HepG2 (cell line): ENCODE measurements at regions not wholly inside any gene's neighbourhood (a gene's known extent, or its start where the extent isn't known, plus 50 kb on each side); places are given as distances from the start of the nearest gene placed in this dataset.

ENCODE experiments used
- ATAC-seq: fragments of 200-7000 bp; cut with Tn5 transposase; 3 replicates; pipeline ENCODE4 v1.9.1; 2020; ENCODE audit warnings: mild to moderate bottlenecking, moderate library complexity
- BruUV-seq: library from RNA; stranded (reverse); fragments of 400-500 nt; replicated peaks from 2 replicates; lab custom pipeline; 2021; lab: Mats Ljungman, UMichigan
- CTCF ChIA-PET: fragments of 300-600 bp; formaldehyde crosslinking; extraction: SDS; loops from one replicate; lab custom pipeline; 2021; ENCODE audit warnings: low total read pairs, inconsistent platforms, low intra/inter-chr PET ratio; lab: Yijun Ruan, JAX
- POLR2A ChIA-PET: fragments of 350-600 bp; sonication (Branson Sonifier 250); formaldehyde crosslinking; loops from one replicate; lab custom pipeline; 2020; ENCODE audit warnings: antibody characterized with exemption, inconsistent platforms; lab: Yijun Ruan, JAX
- DNase-seq: peaks from one replicate; pipeline ENCODE4 v3.0.0-alpha.2; 2015; ENCODE audit warnings: low spot score
- FAIRE-seq: peaks from 3 replicates; lab custom pipeline; 2011; peaks lifted over from hg19 to GRCh38; lab: Jason Lieb, UNC
- H2AFZ ChIP-seq: one replicate; pipeline ENCODE4 v1.6.1; 2011; ENCODE audit warnings: low read length, inconsistent platforms
- H3K27ac ChIP-seq: fragments of 300-600 bp; 3 replicates; pipeline ENCODE4 v1.8.0; 2011; ENCODE audit warnings: mixed run types, mild to moderate bottlenecking, mixed read lengths, low read length, inconsistent platforms; ENCODE audit not compliant: insufficient read depth; ENCODE audit errors: extremely low read length
- H3K27me3 ChIP-seq, 2 experiments: fragments of 200-600 bp in 1 of 2; 2 replicates in 1 of 2; 3 replicates in 1 of 2; pipeline versions ENCODE4 v1.6.0 to v1.8.0; 2011; ENCODE audit warnings: low read length in 2 of 2, mild to moderate bottlenecking in 2 of 2, moderate library complexity in 2 of 2, inconsistent platforms in 1 of 2; ENCODE audit not compliant: insufficient read depth in 2 of 2, control insufficient read depth in 1 of 2
- H3K36me3 ChIP-seq, 2 experiments: fragments of 200-600 bp in 1 of 2; replicated peaks in 1 of 2; 2 replicates in 1 of 2; 3 replicates in 1 of 2; pipeline versions ENCODE4 v1.5.1 to v1.8.0; 2011; ENCODE audit warnings: low read length in 2 of 2, inconsistent platforms in 1 of 2; ENCODE audit not compliant: insufficient read depth in 2 of 2, control insufficient read depth in 1 of 2
- H3K4me1 ChIP-seq: 2 replicates; pipeline ENCODE4 v1.5.1; 2012; ENCODE audit warnings: low read length, inconsistent platforms; ENCODE audit not compliant: insufficient read depth
- H3K4me2 ChIP-seq: 2 replicates; pipeline ENCODE4 v1.6.0; 2011; ENCODE audit warnings: low read depth, low read length, inconsistent platforms
- H3K4me3 ChIP-seq, 3 experiments: fragments of 200-600 bp in 1 of 3; sonication (generic), shearing (Covaris generic) in 1 of 3; replicated peaks in 1 of 3; 2 replicates each; pipeline ENCODE4 v1.5.1; 2011 to 2016; ENCODE audit warnings: low read length in 3 of 3, inconsistent platforms in 2 of 3, low read depth in 2 of 3, mild to moderate bottlenecking in 2 of 3, control low read depth in 1 of 3, mixed read lengths in 1 of 3; ENCODE audit not compliant: insufficient read depth in 1 of 3
- H3K79me2 ChIP-seq: one replicate; pipeline ENCODE4 v1.6.1; 2011; ENCODE audit warnings: low read length, inconsistent platforms; ENCODE audit not compliant: insufficient read depth
- H3K9ac ChIP-seq: 2 replicates; pipeline ENCODE4 v1.6.0; 2011; ENCODE audit warnings: mild to moderate bottlenecking, low read depth, low read length, inconsistent platforms; ENCODE audit not compliant: insufficient read depth
- H3K9me3 ChIP-seq: 2 replicates; pipeline ENCODE4 v1.5.1; 2012; ENCODE audit warnings: mild to moderate bottlenecking, low read length
- H4K20me1 ChIP-seq: 2 replicates; pipeline ENCODE4 v1.6.0; 2011; ENCODE audit warnings: inconsistent platforms, mild to moderate bottlenecking, low read length, moderate library complexity; ENCODE audit not compliant: insufficient read depth
- BCL6 ChIP-seq: IDR thresholded peaks from 2 replicates; pipeline ENCODE4 v1.6.1; 2016; ENCODE audit warnings: missing genetic modification reagents, missing compliant biosample characterization
- FOXK1 ChIP-seq: sonication (generic); formaldehyde crosslinking; IDR thresholded peaks from 2 replicates; pipeline ENCODE4 v1.4.0; 2020; ENCODE audit warnings: low read depth, missing genetic modification reagents, borderline replicate concordance
- HMG20A ChIP-seq: IDR thresholded peaks from 2 replicates; pipeline ENCODE4 v1.6.1; 2016; ENCODE audit warnings: borderline replicate concordance
- JDP2 ChIP-seq: sonication (generic); formaldehyde crosslinking; IDR thresholded peaks from 2 replicates; pipeline ENCODE4 v1.8.1; 2022; ENCODE audit warnings: missing genetic modification reagents, borderline replicate concordance
- KAT8 ChIP-seq: IDR thresholded peaks from 2 replicates; pipeline ENCODE4 v1.6.1; 2016; ENCODE audit warnings: missing genetic modification reagents, missing compliant biosample characterization
- KLF11 ChIP-seq: IDR thresholded peaks from 2 replicates; pipeline ENCODE4 v1.6.1; 2016; ENCODE audit warnings: missing compliant biosample characterization
- MEIS2 ChIP-seq: sonication (generic); formaldehyde crosslinking; IDR thresholded peaks from 2 replicates; pipeline ENCODE4 v1.9.0; 2021; ENCODE audit warnings: mild to moderate bottlenecking, missing genetic modification reagents
- MIXL1 ChIP-seq: IDR thresholded peaks from 2 replicates; pipeline ENCODE4 v1.6.1; 2016
- MZF1 ChIP-seq: sonication (generic); formaldehyde crosslinking; IDR thresholded peaks from 2 replicates; pipeline ENCODE4 v1.8.1; 2023; ENCODE audit warnings: mild to moderate bottlenecking, missing genetic modification reagents, borderline replicate concordance
- RFXANK ChIP-seq: IDR thresholded peaks from 2 replicates; pipeline ENCODE4 v1.6.1; 2016
- SP2 ChIP-seq: sonication (generic); formaldehyde crosslinking; IDR thresholded peaks from 2 replicates; pipeline ENCODE4 v1.5.1; 2020; ENCODE audit warnings: mild to moderate bottlenecking, missing genetic modification reagents
- ZBTB42 ChIP-seq: sonication (generic); formaldehyde crosslinking; IDR thresholded peaks from 2 replicates; pipeline ENCODE4 v1.5.0; 2020; ENCODE audit warnings: mild to moderate bottlenecking, missing genetic modification reagents
- ZFP36L1 ChIP-seq: sonication (generic); formaldehyde crosslinking; IDR thresholded peaks from 2 replicates; pipeline ENCODE4 v1.8.0; 2022; ENCODE audit warnings: mild to moderate bottlenecking, missing genetic modification reagents, moderate library complexity
- ZNF124 ChIP-seq: sonication (generic); formaldehyde crosslinking; IDR thresholded peaks from 2 replicates; pipeline ENCODE4 v1.4.0; 2020; ENCODE audit warnings: missing genetic modification reagents
- ZSCAN30 ChIP-seq: sonication (generic); formaldehyde crosslinking; IDR thresholded peaks from 2 replicates; pipeline ENCODE4 v1.5.0; 2020; ENCODE audit warnings: mild to moderate bottlenecking, missing genetic modification reagents
- WGBS: methylation state at CpG from one replicate; pipeline ENCODE4 v1.1.6; 2017; ENCODE audit warnings: low lambda C conversion rate; 5-methylcytosine and 5-hydroxymethylcytosine counted together
- in situ Hi-C: cut with HindIII; loops from 2 replicates; pipeline ENCODE4 v1.10.0; 2017; ENCODE audit warnings: low pct_unique_long_range_greater_than_20kb; ENCODE audit not compliant: extremely low pct_ligation_motif_present
- intact Hi-C: fragments of 100-400 bp; cut with micrococcal nuclease; formaldehyde crosslinking; loops from one replicate; pipeline ENCODE4 v1.10.0; 2022; ENCODE audit not compliant: unreplicated experiment
- TF ChIP-seq, protein P1 (sequence below): sonication (generic); formaldehyde crosslinking; IDR thresholded peaks from 2 replicates; pipeline ENCODE4 v1.5.0; 2020; ENCODE audit warnings: missing genetic modification reagents

DNA sequence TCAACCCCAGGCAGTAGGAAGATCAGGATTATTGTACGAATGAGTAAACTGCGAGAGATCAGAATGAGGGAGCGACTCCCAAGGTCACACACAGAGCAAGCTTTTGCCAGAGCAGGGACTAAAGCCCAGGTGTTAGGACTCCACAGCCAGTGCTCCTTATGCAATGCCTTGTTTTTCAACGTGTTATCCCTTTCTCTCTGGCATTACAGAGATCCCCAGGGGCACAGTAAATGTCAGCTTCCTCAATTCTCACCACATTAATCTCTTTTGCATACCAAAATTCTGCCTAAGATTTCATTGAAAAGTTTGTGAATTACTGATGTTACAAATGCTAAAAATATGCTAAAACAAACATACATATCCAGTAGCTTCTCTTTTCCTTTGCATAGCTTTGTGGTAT is 68.1 kb upstream of the CES5A start:
- Histone ChIP-seq H3K9ac (no peak overlapping the region), H3K27ac (no peak overlapping the region), H3K4me1 (no peaks in the 10 kb centered on the region), H3K27me3 (no peaks in the 10 kb centered on the region; a peak in 1 of 5 replicates), H3K36me3 (no peaks in the 10 kb centered on the region), H4K20me1 (no peaks in the 10 kb centered on the region), H3K79me2 (no peaks in the 10 kb centered on the region), H3K4me2 (no peak overlapping the region), H3K9me3 (no peaks in the 10 kb centered on the region), H2AFZ (no peak overlapping the region), H3K4me3 (no peak overlapping the region)
- no peak for ATAC-seq
- TF ChIP-seq HMG20A (CRISPR knock-in tag), result no peak
- POLR2A ChIA-PET, result no interaction called here
- no peak for FAIRE-seq
- intact Hi-C loops, result no loop called here
- in situ Hi-C loops, result no loop called here
- WGBS, result 18% methylated on average over 4 of the region's 4 CpGs
- no TSS peak for BruUV-seq
- DNase-seq, result no peak
- CTCF ChIA-PET, result no interaction called here

DNA sequence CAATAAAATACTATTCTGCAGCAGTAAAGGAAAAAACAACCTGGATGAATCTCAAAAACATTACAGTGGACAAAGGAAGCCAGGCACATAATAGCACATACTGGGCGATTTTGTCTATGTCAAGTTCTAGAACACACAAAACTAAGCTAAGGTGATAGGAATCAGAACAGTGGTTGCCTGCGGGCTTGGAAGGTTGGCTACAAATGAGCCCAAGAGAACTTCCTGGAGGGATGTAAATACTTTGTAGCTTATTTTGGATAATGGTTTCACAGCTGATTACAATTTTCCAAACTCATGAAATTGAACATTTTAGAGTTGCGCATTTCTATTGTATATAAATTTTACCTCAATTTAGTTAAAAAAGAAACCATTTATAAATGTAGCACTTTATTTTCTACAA is 67.6 kb upstream of the CES5A start:
- H4K20me1 ChIP-seq, result no peaks in the 10 kb centered on the region
- no peak for TF ChIP-seq MEIS2 (CRISPR knock-in tag)
- TF ChIP-seq FOXK1 (CRISPR knock-in tag), result no peak
- TF ChIP-seq ZBTB42 (CRISPR knock-in tag), result no peak
- TF ChIP-seq, protein P1, sequence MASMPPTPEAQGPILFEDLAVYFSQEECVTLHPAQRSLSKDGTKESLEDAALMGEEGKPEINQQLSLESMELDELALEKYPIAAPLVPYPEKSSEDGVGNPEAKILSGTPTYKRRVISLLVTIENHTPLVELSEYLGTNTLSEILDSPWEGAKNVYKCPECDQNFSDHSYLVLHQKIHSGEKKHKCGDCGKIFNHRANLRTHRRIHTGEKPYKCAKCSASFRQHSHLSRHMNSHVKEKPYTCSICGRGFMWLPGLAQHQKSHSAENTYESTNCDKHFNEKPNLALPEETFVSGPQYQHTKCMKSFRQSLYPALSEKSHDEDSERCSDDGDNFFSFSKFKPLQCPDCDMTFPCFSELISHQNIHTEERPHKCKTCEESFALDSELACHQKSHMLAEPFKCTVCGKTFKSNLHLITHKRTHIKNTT (CRISPR knock-in tag), result no peak
- no peak for TF ChIP-seq KAT8 (CRISPR knock-in tag)
- TF ChIP-seq MIXL1 (CRISPR knock-in tag), result no peak
- TF ChIP-seq ZFP36L1 (CRISPR knock-in tag), result no peak
- no peak for TF ChIP-seq KLF11
- TF ChIP-seq MZF1, result no peak
- TF ChIP-seq BCL6 (CRISPR knock-in tag), result no peak
- TF ChIP-seq ZSCAN30, result no peak
- TF ChIP-seq RFXANK (CRISPR knock-in tag), result no peak
- no peak for TF ChIP-seq SP2 (CRISPR knock-in tag)
- no peak for TF ChIP-seq ZNF124 (CRISPR knock-in tag)
- no peak for TF ChIP-seq JDP2 (CRISPR knock-in tag)
- DNase-seq (no peak), ATAC-seq (no peak), FAIRE-seq (no peak)
- no peak overlapping the region for H3K27ac ChIP-seq
- no peak overlapping the region for H3K9ac ChIP-seq
- in situ Hi-C loops (no loop called here), intact Hi-C loops (no loop called here)
- ChIA-PET POLR2A (no interaction called here), CTCF (no interaction called here)
- no peak overlapping the region for H2AFZ ChIP-seq
- H3K36me3 ChIP-seq, result no peaks in the 10 kb centered on the region
- H3K9me3 ChIP-seq, result no peaks in the 10 kb centered on the region
- H3K4me3 ChIP-seq, result no peak overlapping the region
- H3K79me2 ChIP-seq, result no peaks in the 10 kb centered on the region
- BruUV-seq, result no TSS peak
- H3K27me3 ChIP-seq, result no peaks in the 10 kb centered on the region; a peak in 1 of 5 replicates
- H3K4me2 ChIP-seq, result no peak overlapping the region
- WGBS, result 36% methylated on average over 3 of the region's 3 CpGs
- H3K4me1 ChIP-seq, result no peaks in the 10 kb centered on the region
